NB4 (cell line): ENCODE measurements at regions not wholly inside any gene's neighbourhood (a gene's known extent, or its start where the extent isn't known, plus 50 kb on each side); places are given as distances from the start of the nearest gene placed in this dataset.
"Not testable (repeated sequence)": the region's sequence is repeated elsewhere in the genome, so short reads cannot be mapped to it uniquely, and the experiment has no call there.

ENCODE experiments used
- CTCF ChIP-seq: IDR thresholded peaks from one replicate; pipeline ENCODE4 v1.5.1; 2012; ENCODE audit warnings: low read depth, low read length
- MYC ChIP-seq: IDR thresholded peaks from 2 replicates; pipeline ENCODE4 v1.6.1; 2011; ENCODE audit warnings: low read depth, low read length
- POLR2A ChIP-seq: IDR thresholded peaks from 2 replicates; pipeline ENCODE4 v1.6.1; 2011; ENCODE audit warnings: mild to moderate bottlenecking; ENCODE audit not compliant: insufficient read length; ENCODE audit errors: extremely low read depth
- TF ChIP-seq, protein P1 (sequence below): IDR thresholded peaks from 2 replicates; pipeline ENCODE4 v1.6.1; 2011; ENCODE audit warnings: low read depth, low read length

DNA sequence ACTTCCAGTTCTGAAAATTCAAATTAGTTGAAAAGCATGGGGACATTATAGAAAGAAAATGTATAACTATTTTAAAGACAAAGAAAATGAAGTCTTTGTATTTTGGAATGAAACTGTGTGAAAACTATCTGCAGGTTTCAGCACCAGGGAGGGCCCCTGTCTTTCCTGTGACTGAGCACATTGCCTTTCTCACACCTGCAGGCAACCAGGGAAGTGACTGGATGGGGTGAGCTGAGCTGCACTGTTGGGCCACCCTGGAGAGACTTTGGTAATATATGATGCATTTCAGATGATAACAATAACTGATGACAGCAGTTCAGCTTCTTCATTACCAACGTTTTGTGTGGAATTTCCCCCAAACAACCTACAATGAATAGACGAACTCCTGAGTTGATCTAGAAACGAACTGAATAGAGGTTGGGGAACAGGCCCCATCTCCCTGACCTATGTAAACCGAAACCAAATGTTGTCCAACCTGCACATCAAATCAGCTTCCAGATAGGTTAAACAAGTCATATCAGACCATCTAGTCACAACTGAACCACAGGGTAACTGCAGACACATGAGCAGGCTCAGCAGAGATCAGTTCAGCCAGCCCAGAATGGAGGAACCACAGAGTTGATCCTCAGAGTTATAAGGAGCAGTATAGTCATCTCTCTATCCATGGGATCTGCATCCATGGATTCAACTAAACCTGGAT, 1402.2 kb downstream of the RPIA start:
- not testable (repeated sequence) for TF ChIP-seq CTCF, POLR2A, MYC
- TF ChIP-seq, protein P1, sequence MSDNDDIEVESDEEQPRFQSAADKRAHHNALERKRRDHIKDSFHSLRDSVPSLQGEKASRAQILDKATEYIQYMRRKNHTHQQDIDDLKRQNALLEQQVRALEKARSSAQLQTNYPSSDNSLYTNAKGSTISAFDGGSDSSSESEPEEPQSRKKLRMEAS: not testable (repeated sequence)
